Central memory CD4-positive, alpha-beta T cell (primary cell): ENCODE measurements at regions not wholly inside any gene's neighbourhood (a gene's known extent, or its start where the extent isn't known, plus 50 kb on each side); places are given as distances from the start of the nearest gene placed in this dataset.

ENCODE experiments used
- DNase-seq: peaks from one replicate; pipeline ENCODE4 v3.0.0; 2022

DNA sequence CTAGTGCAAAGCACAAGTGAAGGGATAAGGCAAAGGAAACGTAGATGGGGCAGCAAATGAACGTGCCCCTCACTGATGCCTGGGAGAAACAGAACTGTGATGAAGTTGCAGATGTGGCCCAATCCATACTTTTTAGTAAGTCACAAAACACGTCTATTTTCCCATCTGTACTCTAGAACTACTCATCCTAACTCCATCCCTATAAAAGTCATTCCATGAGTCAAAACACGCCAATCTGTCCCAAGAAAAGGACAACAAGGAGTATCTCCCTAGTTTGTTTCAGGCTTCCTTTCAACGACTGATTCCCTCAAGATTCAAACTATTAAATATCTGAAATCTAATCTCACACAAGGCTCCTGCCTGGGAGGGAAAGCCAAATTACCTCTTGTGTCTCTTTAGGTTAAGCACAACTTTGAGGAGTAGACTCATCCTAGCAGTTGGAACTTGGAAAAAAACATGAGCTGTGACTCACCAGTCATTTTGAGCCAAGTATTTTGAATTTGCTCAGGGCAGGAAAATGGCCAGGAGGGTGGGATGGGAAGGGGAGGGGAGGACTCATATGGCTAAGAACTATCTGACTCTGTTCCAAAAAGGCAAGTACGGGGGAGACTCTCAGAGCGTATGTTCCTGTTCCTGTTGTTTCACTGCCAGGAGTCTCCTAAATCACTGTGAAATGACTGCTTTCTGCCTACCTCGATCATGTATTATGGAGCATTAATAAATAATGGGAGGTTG lies 214.5 kb upstream of the CAMK1G start:
- DNase-seq, result no peak

DNA sequence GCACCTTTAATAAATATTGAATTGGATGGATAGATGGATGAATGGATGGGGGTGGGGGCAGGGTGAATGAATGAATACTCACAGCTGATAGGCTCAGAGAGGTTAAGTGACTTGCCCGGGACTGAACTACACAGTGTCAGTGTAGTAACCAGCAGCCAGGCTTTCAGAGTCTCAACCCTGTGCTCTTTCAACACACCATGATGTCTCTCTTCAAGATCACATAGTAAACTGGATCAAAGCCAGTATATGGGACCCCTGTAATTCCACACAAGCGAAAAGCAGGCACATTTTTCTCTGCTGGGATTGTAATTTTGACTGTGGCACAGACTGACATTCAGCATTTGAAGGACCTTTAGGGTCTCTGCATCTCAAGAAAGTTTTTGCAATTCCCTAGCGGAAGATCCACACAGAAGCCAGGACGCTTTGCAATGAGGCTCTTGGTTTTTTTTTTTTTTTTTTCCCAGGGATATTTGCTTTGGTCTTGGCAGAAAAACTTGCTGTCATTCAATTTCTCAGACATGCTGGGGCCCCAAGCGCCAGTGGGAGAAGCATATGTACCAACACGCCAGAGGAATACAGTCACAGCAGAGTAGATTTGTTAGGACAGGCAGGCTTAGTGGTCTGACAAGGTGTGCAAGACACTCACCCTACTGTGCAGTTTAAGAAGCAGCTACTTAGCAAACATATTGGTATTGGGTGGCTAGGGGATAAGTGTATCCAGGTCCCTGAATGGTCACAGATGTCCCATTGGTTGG lies 213.1 kb upstream of the CAMK1G start:
- no peak for DNase-seq

DNA sequence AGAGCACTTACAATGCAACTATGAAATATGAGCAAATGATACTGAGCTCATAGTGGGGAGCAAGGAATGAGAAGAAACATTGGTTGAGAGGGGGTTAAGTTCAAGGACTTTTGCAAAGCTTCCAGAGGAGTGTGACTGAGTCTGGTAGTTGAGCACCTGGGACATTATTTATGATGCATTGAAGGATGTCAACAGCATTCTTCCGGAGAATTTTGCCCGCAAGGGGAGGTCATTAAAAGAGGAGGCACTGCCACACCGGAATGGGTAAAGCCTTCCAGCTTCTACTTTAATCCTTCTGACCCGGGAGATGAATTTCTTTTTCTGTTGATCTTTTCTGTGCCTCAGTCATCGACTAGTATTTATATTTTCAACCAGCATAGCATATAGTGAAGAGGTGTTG lies 208.4 kb upstream of the CAMK1G start:
- DNase-seq, result no peak

DNA sequence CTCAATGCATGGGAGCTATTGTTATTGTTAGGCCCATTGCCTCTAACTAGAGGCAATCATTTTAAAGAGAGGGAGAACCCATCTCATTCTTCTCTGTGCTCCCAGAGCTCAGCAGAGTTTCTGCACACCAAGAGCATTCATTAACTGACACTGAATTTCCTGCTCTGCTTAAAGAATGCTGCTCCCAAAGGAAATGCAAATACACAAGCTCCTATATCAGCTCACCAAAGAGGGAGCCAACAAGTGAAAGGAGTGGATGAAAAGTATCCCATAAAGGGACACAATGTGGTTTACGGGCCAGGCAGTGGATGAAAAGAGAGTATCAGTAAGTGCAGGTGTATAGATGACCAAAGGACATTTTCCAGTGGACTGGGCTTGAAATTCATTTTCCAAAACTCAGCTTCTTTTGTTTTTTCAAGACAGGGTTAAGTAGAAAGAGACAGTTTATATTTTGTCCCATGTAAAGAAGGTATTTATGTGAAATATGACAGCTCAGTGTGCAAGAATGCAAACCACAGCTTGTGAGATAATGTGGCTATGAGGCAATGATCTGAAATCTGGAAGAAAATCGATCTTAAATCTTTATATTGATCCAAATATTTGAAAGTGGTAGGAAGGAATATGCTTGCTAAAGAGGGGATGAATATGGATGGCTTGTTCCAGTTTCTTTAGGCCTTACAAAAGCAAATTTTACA lies 207.7 kb upstream of the CAMK1G start:
- DNase-seq, result no peak

DNA sequence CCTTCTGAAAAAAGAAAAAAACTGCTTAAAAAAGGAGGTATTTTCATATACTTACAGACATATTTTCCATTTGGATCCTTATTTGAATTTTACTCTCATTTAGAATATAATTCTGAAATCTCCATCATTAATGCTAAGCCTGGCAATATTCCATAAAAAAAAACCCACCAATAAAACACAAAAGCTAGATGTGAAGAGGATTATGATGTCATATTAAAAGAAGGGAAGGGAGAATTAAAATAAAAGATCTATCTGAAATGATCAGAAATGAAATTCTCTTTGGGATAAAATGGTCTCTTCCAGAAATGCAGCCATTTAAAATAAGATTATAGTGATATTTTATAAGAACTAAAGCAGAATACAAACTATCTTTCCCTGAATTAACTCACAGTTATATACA lies 206.7 kb upstream of the CAMK1G start:
- DNase-seq, result no peak

DNA sequence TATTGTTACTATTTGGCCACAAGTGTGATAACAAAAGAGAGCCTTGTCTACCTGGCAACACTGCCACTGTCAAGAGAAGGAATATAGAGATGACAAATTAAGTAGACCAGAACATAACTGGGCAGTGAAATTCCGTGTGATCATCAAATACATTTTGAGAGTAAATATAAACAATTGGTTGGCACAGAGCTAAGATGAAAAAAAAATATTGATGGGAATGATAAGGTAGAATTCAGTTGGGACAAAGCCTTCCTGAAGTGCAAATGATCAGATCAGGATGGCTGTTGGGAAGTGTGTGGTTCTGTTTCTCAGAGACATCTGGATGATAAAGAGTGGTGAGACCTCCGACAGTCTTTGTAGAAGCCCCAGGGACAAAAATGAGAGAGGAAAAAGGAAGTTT lies 205.5 kb upstream of the CAMK1G start:
- no peak for DNase-seq

DNA sequence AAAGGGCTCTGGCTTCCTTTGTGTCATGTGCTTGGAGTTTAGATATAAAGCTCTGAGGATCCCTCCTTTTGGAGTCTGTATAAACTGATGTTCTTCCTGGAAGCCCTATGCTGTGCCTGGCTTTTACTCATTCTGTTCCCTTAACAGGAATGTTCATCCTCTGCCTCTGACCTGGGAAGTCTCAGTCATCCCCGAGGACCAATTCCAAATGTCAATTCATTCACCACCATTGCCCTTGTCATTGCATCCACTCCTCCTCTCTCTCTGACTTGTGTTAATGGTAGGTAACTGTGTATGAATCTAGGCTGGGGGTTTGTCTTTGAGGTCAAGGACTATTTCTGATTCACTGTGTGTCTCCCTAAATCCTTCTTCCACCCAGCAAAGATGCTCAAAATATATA lies 204.2 kb upstream of the CAMK1G start:
- no peak for DNase-seq

DNA sequence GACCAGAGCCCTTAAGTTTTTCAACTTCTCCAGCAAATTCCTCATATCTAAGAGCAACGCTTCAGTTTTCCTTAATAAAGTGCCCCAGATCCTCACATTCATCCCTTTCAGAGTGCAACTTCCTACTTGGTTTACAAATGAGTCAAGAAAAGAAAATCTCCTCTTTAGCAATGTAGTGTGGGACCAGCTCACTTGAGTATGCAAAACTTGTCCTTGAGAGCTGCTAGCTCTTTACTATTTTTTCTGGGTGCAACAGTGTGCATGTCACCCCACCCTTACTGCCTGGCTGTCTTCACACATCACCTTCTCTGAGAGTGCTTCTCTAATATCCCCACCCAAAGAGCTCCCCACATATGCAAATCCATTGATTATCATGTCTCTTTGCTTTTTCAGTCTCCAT lies 203.1 kb upstream of the CAMK1G start:
- DNase-seq, result no peak

DNA sequence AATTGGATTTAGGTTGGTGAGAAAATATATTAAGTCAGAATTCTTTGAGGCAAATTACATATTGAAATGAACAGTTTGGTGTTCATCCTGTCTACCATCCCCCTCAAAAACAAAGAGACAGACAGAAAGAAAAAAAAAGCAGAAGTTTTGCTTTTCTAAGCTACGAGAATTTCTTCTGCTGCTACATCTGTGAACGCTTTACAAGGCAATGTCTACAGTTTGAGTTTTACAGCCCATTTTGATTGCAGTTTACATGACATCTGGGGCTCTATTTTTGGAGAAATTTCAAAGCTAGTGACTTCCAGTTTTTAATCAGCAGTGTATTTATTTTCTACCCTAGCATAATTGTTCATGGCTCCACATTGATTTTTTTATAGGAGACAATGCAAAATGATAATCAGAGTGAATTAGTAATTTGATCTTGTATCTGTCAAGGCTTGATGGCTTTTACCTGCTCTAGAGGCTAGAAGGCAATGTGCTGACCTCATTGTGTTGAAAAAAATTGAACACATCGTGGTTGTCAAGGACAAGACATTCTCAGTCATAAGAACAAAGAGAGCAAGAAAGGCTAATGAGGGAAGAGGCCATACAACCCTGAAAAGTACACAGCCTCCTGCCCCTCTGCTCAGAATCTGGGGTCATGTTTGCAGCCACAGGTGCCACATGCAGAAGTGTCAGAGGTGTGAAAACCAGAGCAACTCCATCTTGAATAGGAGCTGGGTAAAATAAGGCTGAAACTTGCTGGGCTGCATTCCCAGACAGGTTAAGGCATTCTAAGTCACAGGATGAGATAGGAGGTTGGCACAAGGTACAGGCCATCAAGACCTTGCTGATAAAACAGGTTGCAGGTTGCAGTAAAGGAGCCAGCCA lies 201.0 kb upstream of the CAMK1G start:
- DNase-seq, result no peak

DNA sequence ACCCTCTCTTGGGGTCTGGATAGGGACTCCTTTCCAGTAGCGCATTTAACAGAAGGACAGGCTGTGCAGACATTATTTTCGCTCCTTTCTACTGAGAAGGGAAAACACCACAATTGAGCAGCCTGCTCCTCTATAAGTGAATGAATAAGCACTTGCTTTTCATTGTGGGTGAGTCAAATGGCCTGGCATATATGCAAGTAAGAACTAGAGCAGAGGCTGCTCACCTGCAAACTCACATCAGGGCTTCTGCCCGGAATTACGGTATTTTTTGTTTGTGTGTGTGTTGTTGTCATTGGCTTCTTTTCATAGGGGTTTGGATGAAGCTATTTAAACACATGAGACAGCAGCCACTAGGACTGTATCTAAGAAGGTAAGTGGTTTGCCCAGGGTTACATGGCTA lies 200.1 kb upstream of the CAMK1G start:
- DNase-seq, result no peak

DNA sequence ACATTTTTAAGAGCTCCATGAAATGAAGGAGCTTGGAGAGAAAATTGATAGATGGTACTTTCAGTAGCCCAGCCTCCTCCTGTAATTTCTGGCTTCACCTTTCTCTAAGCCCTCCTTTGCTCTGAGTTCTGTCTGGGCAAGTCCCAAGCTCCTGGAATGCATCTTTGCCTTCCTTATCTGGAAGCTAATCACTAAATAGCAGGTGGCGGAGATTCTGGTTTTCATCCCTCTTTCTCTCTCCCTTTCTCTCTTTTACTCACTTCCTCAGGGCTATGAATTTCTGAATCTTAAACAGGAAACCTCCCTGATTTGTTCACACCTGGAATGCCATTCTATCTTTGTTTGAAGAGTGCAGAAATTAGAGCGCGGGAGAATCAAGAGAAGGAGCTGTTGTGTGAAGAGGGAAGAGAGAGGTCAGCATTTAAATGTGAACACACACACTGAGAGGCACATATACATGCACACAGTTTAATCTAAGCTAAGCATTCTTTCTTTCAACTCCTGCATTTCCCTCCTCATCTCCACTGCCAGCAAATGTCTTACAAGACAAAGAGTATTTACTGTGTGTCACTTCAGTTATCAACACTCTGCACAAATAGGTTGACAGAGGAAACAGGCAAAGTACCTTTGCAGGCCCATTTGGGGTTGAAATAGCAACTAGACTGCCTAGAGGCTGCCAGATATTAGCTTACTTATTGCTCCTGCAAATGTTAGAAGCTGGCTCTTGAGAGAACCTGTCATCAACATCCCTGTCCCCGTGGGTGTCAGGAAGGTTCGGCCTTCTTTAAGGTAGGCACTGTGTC lies 199.4 kb upstream of the CAMK1G start:
- DNase-seq, result no peak

DNA sequence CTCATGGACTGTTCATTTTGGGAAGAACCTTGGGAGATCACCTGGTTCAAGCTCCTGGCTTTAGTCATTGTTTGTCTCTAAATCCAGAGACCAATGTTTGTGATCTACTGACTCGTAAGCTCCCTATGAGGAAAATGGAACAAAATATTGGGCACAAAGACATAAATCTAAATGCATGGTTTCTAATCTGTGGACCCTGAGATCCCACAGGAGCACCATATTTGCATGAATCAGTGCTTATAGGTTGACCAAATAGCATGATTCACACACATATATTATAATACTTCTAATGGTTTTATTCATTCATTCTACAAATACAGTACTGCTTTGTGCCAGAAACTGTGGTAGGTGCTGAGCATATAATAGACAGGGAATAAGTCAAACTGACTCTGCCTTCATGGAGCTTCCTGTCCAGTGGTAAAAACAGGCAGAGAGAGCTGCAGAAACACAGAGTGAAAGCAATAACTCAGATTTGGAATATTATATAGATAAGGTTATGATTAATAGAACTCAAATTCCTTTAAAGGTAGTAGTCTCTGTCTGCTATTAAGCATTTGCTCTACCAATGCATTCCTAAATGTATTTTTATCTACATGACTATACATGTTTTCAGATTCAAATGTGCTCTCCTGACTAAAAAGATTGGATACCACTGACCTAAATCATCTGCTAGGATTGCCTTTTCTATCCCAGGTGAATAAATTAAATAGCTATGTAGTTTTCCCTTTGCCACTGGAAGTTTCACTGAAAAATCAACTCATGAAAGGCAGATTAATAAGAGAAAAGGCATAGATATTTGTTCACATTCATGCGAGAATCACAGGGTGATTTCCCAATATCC lies 198.6 kb upstream of the CAMK1G start:
- no peak for DNase-seq

DNA sequence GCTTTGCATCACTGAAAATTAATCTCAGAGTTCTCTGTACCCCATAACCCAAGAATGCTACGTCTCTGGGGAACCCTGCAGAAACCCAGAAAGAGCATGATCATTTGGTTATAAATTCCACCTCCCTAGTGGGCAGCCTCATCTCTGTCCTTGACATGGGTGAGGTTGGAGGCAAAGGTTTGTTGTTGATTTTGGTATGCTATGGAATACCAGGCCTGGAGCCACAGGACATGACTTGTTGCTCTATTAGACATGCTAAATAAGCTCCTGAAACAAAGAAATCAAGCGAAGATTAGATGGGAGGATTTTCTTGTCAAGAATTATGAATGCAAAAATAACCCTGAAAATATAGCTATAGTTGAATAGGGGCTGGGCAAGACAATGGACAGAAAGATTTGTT lies 197.4 kb upstream of the CAMK1G start:
- DNase-seq, result no peak

DNA sequence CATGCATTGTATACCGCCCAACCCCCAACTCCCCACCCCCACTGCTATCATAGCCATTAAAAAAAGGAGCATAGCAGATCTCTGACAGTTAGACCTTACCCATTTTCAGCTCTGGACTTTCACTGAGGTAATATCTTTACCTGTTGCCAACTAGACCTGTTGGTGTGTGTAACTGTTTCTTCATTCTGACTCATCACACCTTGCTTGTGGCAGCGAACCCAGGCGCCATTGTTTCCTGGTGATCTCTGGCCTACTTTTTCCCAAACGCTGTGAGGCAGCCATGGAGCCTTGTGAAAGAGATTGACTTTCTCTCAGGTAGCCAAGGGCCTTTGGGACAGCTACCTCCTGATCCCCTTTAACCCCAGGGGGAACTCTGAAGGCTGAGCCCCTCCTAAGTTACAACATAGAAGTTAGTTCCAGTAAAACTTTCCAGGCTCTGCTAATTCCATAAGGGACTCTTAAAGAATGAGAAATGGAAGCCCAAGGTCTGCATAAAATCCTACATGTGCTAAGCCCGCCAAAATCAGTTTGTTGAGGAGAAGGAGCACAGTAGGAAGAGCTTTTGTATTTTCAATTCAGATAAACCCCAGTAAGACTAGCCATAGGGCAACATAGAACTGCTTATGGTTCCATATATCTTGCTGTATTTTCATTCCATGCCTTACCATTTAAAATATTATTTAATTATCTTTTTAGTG lies 196.1 kb upstream of the CAMK1G start:
- DNase-seq, result no peak

DNA sequence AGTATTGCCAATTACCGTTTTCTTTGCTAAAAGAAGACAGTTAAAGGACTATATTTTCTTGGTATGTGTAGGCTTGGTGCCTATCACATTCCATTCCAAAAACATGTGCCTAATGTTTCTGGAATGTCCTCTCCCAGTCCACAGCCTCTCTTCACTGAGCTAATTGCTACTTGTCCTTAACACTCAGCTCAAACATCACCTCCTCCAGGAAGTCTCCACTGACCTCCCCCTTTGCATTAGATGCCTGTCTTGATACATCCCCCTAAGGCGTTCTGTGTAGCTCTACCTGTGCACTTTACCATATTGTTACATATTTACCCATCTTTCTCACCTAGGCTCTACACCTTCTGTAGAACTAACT lies 195.6 kb upstream of the CAMK1G start:
- DNase-seq, result no peak

DNA sequence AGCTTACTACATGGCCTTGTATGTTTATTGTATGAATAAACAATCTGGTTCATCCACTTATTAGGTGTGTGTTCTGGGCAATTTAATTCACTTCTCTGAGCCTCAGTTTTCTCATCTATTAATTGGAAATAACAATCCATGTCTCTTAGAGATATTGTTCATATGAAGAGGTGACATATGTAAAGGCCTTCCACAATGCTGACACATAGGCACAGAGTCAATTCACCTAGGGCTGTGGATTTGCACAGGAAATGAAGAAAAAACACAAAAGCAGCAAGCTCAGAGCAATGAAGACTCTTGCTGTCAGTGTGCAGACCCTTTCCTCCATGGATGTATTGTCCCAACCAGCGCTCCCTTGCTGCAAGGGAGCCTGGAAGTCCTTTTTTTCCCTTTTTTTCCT lies 195.2 kb upstream of the CAMK1G start:
- DNase-seq, result no peak

DNA sequence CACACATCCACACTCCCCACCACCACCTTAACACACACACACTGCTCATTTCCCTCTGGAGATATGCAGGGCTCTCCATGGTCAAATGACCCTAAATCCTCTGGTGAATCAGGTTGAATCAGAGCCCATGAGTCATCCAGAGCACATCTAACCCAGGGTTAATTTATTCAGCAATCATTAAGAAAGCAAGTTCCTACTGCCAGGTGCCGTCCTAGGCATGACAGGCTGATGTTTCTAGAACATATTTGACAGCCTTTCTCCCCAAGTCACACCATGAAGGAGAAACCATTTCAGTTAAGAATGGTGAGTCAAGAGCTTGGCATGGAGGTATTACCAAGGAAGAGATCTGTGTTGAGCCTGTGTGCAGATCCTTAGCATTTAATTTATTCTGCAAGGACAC lies 194.3 kb upstream of the CAMK1G start:
- DNase-seq, result no peak

DNA sequence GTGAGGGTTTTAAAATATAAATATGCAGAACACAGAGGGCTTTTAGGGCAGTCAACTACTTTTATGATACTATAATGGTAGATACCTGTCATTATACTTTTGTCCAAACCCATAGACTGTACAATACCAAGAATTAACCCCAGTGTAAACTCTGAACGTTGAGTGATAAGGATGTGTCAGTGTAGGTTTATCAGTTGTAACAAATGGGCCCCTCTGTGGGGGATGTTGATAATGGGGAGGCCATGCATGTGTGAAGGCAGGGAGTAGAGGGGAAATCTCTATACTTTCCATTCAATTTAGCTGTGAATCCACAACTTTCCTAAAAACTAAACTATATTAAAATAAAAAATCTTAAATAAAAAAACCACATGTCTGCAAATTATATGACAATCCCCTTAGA lies 193.5 kb upstream of the CAMK1G start:
- DNase-seq, result no peak

DNA sequence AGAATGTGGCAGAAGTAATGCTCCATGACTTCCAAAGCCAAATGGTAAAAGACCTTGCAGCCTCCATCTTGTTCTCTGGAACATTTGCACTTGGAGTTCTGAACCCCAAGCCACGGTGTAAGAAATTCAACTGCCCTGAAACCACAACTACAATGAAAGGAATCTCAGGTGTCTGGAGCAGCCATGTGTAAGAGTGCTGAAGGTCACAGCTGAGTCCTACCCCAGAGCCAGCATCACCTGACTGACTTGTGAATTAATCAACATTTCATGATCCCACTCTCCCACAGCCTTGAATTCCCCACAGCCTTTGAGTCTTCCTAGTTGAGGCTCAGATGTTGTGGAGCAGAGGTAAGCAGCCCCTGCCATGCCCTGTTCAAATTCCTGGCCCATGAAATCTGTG lies 192.8 kb upstream of the CAMK1G start:
- no peak for DNase-seq

DNA sequence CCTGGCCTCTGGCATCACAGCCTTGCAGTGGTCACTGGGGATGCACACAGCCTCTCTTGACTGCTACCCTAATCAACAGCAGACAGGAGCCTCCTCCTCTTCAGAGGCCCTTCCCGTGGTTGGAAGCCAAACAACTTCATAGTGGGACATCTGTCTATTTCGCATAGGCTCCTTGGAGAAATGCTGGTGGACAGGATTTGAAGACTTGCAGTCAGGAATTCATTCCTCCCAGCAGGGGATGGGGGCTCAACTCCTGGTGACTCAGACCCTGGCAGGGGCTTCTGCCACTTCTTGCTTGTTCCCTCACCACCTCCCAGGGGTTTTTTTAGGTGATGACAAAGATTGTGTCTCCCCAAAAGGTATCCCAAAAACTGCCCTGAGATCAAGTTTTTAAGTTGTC lies 191.7 kb upstream of the CAMK1G start:
- no peak for DNase-seq

DNA sequence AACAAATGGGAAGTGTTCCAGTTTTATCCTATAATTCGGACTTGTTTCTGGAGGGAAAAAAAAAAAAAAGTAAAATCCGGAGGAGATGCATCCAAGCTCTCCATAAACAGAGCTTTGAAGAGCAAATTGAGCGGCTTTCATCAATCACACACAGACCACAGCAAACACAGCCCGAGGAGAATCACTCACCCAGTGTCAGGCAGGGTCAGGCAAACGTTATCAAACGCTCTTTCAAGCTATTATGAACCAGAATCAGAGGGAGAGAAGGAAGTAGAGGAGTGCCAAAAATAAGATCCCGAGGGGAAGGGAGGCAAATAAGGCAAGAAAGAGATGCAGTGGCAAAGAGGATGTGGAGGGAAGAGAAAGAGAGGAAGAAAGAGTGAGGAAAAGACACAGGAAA lies 188.3 kb upstream of the CAMK1G start:
- no peak for DNase-seq
